PC-3 (cell line): ENCODE measurements at regions not wholly inside any gene's neighbourhood (a gene's known extent, or its start where the extent isn't known, plus 50 kb on each side); places are given as distances from the start of the nearest gene placed in this dataset.

ENCODE experiments used
- ATAC-seq: fragments of 200-7000 bp; cut with Tn5 transposase; 2 replicates; pipeline ENCODE4 v1.9.1; 2020; ENCODE audit warnings: mild to moderate bottlenecking, moderate library complexity
- BruUV-seq: library from RNA; stranded (reverse); fragments of 400-500 nt; replicated peaks from 2 replicates; lab custom pipeline; 2021; lab: Mats Ljungman, UMichigan
- CTCF ChIA-PET: fragments of 300-600 bp; sonication (Branson Sonifier 250); formaldehyde crosslinking; loops from one replicate; lab custom pipeline; 2022; ENCODE audit warnings: antibody characterized with exemption; lab: Charles Lee
- POLR2A ChIA-PET: fragments of 300-600 bp; sonication (Branson Sonifier 250); formaldehyde crosslinking; loops from one replicate; lab custom pipeline; 2022; ENCODE audit warnings: antibody characterized with exemption; ENCODE audit not compliant: unreplicated experiment; lab: Charles Lee
- DNase-seq: peaks from one replicate; pipeline ENCODE4 v3.0.0-alpha.2; 2015
- H2AFZ ChIP-seq: fragments of 300-600 bp; sonication (generic); 2 replicates; pipeline ENCODE4 v1.6.0; 2016; ENCODE audit warnings: antibody characterized with exemption, low read length
- H3F3A ChIP-seq: fragments of 300-600 bp; sonication (generic); one replicate; pipeline ENCODE4 v1.6.0; 2017; ENCODE audit warnings: antibody characterized with exemption, low read length, control low read depth, mild to moderate bottlenecking; ENCODE audit not compliant: unreplicated experiment
- H3K27ac ChIP-seq: fragments of 300-600 bp; sonication (generic); 2 replicates; pipeline ENCODE4 v1.5.1; 2016; ENCODE audit warnings: mild to moderate bottlenecking, low read length
- H3K27me3 ChIP-seq: fragments of 300-600 bp; sonication (generic); 2 replicates; pipeline ENCODE4 v1.6.1; 2016; ENCODE audit warnings: low read length, mixed read lengths
- H3K36me3 ChIP-seq: fragments of 300-600 bp; sonication (generic); 2 replicates; pipeline ENCODE4 v1.6.1; 2016; ENCODE audit warnings: low read depth, mixed run types, low read length, mixed read lengths
- H3K4me1 ChIP-seq: fragments of 300-600 bp; sonication (generic); 2 replicates; pipeline ENCODE4 v1.5.1; 2016; ENCODE audit warnings: low read length; ENCODE audit not compliant: insufficient read depth
- H3K4me2 ChIP-seq: fragments of 300-600 bp; sonication (generic); 2 replicates; pipeline ENCODE4 v1.6.0; 2016; ENCODE audit warnings: low read length
- H3K4me3 ChIP-seq: fragments of 300-600 bp; sonication (generic); 2 replicates; pipeline ENCODE4 v1.5.1; 2016; ENCODE audit warnings: mild to moderate bottlenecking, low read length, mixed read lengths
- H3K79me2 ChIP-seq: fragments of 300-600 bp; sonication (generic); 2 replicates; pipeline ENCODE4 v1.6.1; 2017; ENCODE audit warnings: low read length, mixed read lengths
- H3K9ac ChIP-seq: fragments of 300-600 bp; sonication (generic); 2 replicates; pipeline ENCODE4 v1.6.0; 2016; ENCODE audit warnings: mild to moderate bottlenecking, low read length
- H3K9me2 ChIP-seq: fragments of 300-600 bp; sonication (generic); replicated peaks from 2 replicates; pipeline ENCODE4 v1.6.1; 2016; ENCODE audit warnings: mixed run types, low read length, mixed read lengths
- H3K9me3 ChIP-seq: fragments of 300-600 bp; sonication (generic); 2 replicates; pipeline ENCODE4 v1.6.1; 2016; ENCODE audit warnings: low read length, mixed read lengths
- H4K20me1 ChIP-seq: fragments of 300-600 bp; sonication (generic); 2 replicates; pipeline ENCODE4 v1.6.1; 2016; ENCODE audit warnings: low read length, mixed read lengths
- CTCF ChIP-seq: fragments of 300-600 bp; sonication (generic); conservative IDR thresholded peaks from 2 replicates; pipeline ENCODE4 v1.5.1; 2017; ENCODE audit warnings: antibody characterized with exemption, low read depth, mild to moderate bottlenecking, low read length
- EZH2 ChIP-seq: fragments of 300-600 bp; sonication (generic); IDR thresholded peaks from one replicate; pipeline ENCODE4 v1.6.1; 2017; ENCODE audit warnings: antibody characterized with exemption, mild to moderate bottlenecking, low read length; ENCODE audit not compliant: unreplicated experiment
- EZH2phosphoT487 ChIP-seq: fragments of 300-600 bp; sonication (generic); IDR thresholded peaks from 2 replicates; pipeline ENCODE4 v1.6.1; 2018; ENCODE audit warnings: mild to moderate bottlenecking, antibody characterized with exemption, low read length, borderline replicate concordance
- intact Hi-C: fragments of 100-400 bp; cut with micrococcal nuclease; formaldehyde crosslinking; loops from 2 replicates; pipeline ENCODE4 v1.9.0; 2023

- H3K36me3 ChIP-seq: no peaks in the 10 kb centered on the region
- H3K9me2 ChIP-seq: no peaks in the 10 kb centered on the region
- no TSS peak for BruUV-seq
- ChIA-PET POLR2A (no interaction called here), CTCF (no interaction called here)
- H3K4me1 ChIP-seq: no peaks in the 10 kb centered on the region
- H3F3A ChIP-seq: no peaks in the 10 kb centered on the region
- H4K20me1 ChIP-seq: no peaks in the 10 kb centered on the region
- no peaks in the 10 kb centered on the region for H3K27me3 ChIP-seq
- no peak overlapping the region for H3K4me3 ChIP-seq
- no peaks in the 10 kb centered on the region for H3K9me3 ChIP-seq
- H3K4me2 ChIP-seq: no peak overlapping the region
- H2AFZ ChIP-seq: no peak overlapping the region
- DNase-seq: no peak
- H3K79me2 ChIP-seq: no peaks in the 10 kb centered on the region
- intact Hi-C loops: no loop called here
- ATAC-seq: no peak
- no peak overlapping the region for H3K9ac ChIP-seq
- no peak overlapping the region for H3K27ac ChIP-seq
- TF ChIP-seq EZH2 (no peak), CTCF (no peak)
Observed at GRCh38 chr11:16572945-16573344, 165.5 kb upstream of the C11orf58 start.

DNA sequence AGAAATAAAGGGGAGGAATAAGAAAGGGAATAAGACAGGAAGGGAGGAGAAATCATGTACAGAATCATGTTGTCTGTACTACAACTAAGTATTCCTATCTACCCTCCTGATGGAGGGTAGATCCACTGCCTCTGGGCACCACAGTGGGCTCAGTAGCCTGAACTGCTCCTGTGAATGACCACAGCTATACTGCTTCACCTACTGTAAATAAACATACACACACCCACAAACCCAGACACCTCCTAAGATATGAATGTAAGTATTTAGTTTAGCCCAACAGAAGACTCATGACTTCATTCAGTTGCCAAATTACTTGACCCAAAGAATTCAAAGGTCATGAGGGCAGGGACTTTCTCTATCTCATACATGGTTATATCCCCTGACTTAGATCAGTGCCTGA, 177.3 kb upstream of the C11orf58 start:
- no TSS peak for BruUV-seq
- H3K27ac ChIP-seq: no peak overlapping the region
- no peaks in the 10 kb centered on the region for H3K4me1 ChIP-seq
- no peak overlapping the region for H3K4me2 ChIP-seq
- H3K79me2 ChIP-seq: no peaks in the 10 kb centered on the region
- H3K9me2 ChIP-seq: no peaks in the 10 kb centered on the region
- H3K27me3 ChIP-seq: peaks cover 5% of the 10 kb centered on the region; the same call in 1 of the 2 replicates
- no peak overlapping the region for H2AFZ ChIP-seq
- H3K9me3 ChIP-seq: no peaks in the 10 kb centered on the region
- TF ChIP-seq EZH2 (no peak), EZH2phosphoT487 (no peak), CTCF (no peak)
- H3K36me3 ChIP-seq: no peaks in the 10 kb centered on the region
- ChIA-PET CTCF (no interaction called here), POLR2A (no interaction called here)
- no peaks in the 10 kb centered on the region for H3F3A ChIP-seq
- no peak overlapping the region for H3K4me3 ChIP-seq
- no peak for DNase-seq
- ATAC-seq: no peak
- no peak overlapping the region for H3K9ac ChIP-seq
- intact Hi-C loops: no loop called here
- no peaks in the 10 kb centered on the region for H4K20me1 ChIP-seq

DNA sequence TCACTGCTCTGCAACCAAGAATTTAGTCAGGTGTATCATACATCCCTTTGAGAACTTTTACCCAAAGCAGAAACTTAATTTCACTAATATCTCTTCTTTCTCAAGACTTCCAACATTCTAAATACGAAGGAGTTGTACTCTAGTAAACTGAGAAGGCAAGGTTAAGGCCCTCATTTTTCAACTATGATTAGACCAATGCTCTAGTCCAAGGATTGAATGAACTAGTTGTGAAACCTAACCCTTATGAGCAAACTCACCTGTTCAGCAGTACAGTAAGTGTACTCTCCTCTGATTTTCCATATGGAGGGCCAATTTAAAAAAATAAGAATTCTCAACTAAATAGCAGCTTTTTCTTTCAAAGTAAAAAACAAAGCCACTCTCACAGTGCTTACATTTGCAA, 180.0 kb upstream of the C11orf58 start:
- Histone ChIP-seq H4K20me1 (no peaks in the 10 kb centered on the region), H3K27ac (no peak overlapping the region), H3K9me2 (no peaks in the 10 kb centered on the region)

More for the DNA sequence above, 180.0 kb upstream of the C11orf58 start:
- intact Hi-C loops: no loop called here
- H3F3A ChIP-seq: no peaks in the 10 kb centered on the region
- no peak for TF ChIP-seq EZH2phosphoT487
- no peak for TF ChIP-seq EZH2
- no peak for TF ChIP-seq CTCF
- ChIA-PET CTCF (no interaction called here), POLR2A (no interaction called here)
- no peak overlapping the region for H3K4me3 ChIP-seq
- no peaks in the 10 kb centered on the region for H3K4me1 ChIP-seq
- H3K36me3 ChIP-seq: no peaks in the 10 kb centered on the region
- no TSS peak for BruUV-seq
- ATAC-seq (no peak), DNase-seq (no peak)
- no peaks in the 10 kb centered on the region for H3K9me3 ChIP-seq
- H2AFZ ChIP-seq: no peak overlapping the region
- no peaks in the 10 kb centered on the region for H3K79me2 ChIP-seq
- H3K9ac ChIP-seq: no peak overlapping the region
- H3K4me2 ChIP-seq: no peak overlapping the region
- 0 out of 2 replicates have a peak, but pooled peaks cover 3% of the 10 kb centered on the region for H3K27me3 ChIP-seq
